GM19455 (cell line): ENCODE measurements at regions not wholly inside any gene's neighbourhood (a gene's known extent, or its start where the extent isn't known, plus 50 kb on each side); places are given as distances from the start of the nearest gene placed in this dataset.
"Not testable (repeated sequence)": the region's sequence is repeated elsewhere in the genome, so short reads cannot be mapped to it uniquely, and the experiment has no call there.

Experiments used
- ATAC-seq: cut with Tn5 transposase; IDR thresholded peaks from one replicate; pipeline ENCODE4 v1.9.1; 2021; ENCODE audit not compliant: unreplicated experiment

DNA sequence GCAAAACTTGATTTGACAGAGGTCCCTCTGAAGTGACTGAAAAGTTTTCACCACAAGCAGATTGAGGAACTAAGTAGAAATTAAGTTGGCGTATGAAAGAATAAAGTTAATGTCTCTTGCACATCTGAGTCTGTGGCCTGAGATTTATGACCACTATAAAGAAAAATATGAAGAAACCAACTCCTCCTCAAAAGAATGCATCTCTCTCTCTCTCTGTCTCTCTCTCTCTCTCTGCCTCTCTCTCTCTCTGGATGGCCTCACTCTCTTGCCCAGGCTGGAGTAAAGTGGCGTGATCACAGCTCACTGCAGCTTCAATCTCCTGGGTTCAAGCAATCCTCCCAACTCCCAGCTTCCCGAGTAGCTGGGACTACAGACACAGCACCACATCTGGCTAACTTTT, 55.2 kb downstream of the RPL22L1 start:
- no peak for ATAC-seq

GRCh38 chr3:170813266-170813665, 56.7 kb downstream of the RPL22L1 start:
- ATAC-seq: no peak

- no peak for ATAC-seq
These were observed 57.9 kb downstream of the RPL22L1 start for GRCh38 chr3:170811928-170812591.

DNA sequence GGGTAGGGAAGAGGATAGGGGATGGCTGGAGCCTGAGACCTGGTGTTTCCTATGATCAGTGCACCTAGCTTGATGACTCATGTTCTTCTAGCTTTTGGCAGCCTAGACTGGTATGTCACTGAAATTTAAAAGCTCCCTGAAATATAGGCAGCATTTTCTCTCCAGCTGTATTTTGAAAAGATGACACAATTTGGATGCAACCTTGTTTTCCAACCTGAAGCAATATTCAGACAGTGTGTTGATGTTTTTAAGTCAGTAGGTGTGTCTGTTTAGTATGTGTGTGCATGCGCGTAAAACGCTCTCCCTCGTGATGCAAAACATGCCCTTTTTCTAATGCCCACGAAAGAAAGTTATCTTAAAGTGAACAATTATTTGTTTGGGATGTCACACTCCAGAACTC, 58.5 kb downstream of the RPL22L1 start:
- ATAC-seq: no peak

DNA sequence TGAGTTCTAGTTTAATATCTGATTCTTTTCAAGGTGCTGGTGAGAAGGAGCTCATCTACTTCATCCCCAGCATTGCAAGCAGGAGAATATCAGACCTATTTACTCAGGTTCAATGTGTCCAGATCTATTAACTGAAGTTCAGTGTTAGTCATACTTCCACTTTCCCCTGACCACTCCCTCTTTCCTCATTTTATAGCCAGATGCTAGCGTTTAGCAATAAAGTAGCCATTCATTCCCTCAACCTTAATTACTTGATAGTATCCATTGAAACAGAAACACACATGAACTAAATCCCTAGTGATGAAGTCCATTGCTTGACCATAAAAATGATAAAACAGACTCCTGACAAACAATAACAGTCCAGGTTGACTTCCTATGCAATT, 60.0 kb downstream of the RPL22L1 start:
- no peak for ATAC-seq

DNA sequence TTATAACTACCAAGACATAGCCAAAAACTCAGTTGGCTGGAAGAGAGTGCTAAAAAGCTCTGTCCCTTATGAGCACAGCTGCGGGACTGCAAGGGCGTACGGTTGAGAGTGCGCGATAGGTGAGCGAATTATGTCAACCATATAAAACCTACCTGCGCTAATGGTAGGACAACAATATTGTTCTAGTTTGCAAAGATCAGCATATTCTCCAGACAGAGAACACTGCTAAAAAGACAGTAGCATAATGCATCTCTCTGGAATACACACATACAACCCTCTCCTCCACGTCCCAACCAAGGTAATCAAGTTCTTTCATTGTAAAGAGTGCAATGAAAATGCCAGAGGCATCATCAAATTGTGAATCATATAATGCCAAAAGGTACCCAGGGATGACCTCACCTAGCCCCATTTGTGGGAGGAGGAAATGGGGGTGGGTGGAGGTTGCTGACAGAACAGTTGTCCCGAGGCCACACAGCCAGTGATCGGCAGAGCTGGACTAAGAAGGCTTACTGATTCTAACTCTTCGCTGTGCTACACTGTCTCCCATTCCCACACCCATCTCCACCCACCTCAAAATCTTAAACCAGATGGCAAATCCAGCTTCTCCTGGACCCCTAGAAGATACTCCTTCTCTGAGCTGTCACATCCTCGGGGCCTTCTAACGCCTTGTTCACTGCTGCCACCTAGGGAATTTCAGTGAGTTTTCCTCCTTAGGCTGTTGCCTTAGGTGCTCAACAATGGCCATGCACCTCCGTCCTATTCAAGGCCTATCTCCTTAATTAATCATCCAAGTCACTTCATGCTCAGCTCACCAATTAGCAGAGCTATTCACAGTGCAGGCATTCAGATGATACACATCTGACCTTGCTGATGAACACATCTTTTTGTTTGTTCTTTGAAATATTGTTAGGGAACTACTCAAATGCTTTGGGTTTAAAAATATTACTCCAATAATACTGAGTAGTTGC, 60.7 kb downstream of the RPL22L1 start:
- no peak for ATAC-seq

GRCh38 chr3:170808041-170808440, 62.0 kb downstream of the RPL22L1 start:
- no peak for ATAC-seq

GRCh38 chr3:170806676-170807075, 63.3 kb downstream of the RPL22L1 start:
- no peak for ATAC-seq

- no peak for ATAC-seq
These were observed 63.9 kb downstream of the RPL22L1 start for GRCh38 chr3:170806141-170806540.

- not testable (repeated sequence) for ATAC-seq
These were observed 64.7 kb downstream of the RPL22L1 start for GRCh38 chr3:170805296-170805695.

DNA sequence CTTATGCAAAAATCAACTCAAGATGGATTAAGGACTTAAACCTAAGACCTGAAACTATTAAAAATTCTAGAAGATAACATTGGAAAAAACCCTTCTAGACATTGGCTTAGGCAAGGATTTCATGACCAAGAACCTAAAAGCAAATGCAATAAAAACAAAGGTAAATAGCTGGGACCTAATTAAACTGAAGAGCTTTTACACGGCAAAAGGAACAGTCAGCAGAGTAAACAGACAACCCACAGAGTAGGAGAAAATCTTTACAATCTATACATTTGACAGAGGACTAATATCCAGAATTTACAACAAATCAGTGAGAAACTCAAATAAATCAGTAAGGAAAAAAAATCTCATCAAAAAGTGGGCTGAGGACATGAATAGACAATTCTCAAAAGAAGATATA, 65.4 kb downstream of the RPL22L1 start:
- ATAC-seq: not testable (repeated sequence)

GRCh38 chr3:170804078-170804477, 65.9 kb downstream of the RPL22L1 start:
- ATAC-seq: no peak

DNA sequence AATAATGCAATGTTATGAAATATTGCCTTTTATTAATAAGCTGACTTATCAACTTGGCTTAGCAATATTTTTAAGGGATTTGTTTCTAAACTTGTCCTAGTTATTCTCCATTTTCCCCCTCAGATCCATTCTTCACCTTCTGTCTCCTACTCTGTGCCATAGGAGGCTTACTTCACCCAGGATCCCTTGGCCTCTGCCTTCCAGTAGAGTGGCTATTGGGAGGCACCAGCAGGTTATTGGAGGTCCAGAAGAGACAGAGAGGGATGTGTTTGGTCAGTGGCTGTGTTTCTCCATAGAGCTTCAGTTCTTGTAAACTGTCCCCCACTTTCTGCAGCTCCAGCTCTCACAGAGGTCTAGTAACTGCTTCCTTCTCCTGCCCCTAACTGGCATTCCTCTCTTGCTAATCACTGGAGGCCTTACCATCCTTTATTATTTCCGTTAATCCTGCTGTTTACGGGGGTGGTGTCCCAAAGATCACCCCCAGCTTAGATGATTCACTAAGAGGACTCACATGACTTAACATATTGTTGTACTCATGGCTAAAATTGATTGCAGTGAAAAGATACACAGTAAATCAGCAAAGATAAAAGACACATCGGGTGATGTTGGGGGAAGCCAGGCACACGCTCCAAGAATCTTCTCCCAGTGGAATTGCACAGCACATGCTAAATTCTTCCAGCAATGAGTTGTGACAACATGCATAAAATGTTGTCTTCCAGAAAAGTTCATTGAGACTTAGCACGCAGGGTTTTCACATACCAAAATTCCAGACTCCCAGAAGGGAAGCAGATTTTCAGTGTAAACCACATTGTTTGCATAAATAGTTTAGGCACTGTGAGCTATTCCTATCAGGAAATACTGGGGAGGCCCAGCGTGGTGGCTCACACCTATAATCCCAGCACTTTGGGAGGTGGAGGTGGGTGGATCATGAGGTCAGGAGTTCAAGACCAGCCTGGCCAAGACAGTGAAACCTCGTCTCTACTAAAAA, 67.5 kb downstream of the RPL22L1 start:
- no peak for ATAC-seq

GRCh38 chr3:170801597-170801996, 68.4 kb downstream of the RPL22L1 start:
- ATAC-seq: no peak

DNA sequence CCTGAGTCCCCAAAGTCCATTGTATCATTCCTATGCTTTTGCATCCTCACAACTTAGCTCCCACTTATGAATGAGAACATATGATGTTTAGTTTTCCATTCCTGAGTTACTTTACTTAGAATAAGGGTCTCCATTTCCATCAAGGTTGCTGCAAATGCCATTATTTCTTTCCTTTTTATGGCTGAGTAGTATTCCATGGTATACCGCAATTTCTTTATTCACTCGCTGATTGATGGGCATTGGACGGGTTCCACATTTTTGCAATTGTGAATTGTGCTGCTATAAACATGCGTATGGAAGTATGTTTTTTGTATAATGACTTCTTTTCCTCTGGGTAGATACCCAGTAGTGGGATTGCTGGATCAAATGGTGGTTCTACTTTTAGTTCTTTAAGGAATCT, 69.7 kb downstream of the RPL22L1 start:
- not testable (repeated sequence) for ATAC-seq

DNA sequence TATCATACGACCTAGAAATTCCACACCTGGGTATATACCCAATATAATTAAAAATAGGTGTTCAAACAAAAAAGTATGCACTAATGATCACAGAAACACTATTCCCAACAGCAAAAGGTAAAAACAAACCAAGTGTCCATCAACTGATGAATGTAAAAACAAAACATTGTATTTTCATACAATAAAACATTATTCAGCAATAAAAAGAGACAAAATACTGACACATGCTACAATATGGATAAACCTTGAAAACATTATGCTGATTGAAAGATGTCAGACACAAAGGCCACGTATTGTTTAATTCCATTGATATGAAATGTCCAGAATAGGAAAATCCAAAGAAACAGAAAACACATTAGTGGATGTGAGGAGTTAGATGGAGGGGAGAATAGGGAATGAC, 71.0 kb downstream of the RPL22L1 start:
- ATAC-seq: no peak

DNA sequence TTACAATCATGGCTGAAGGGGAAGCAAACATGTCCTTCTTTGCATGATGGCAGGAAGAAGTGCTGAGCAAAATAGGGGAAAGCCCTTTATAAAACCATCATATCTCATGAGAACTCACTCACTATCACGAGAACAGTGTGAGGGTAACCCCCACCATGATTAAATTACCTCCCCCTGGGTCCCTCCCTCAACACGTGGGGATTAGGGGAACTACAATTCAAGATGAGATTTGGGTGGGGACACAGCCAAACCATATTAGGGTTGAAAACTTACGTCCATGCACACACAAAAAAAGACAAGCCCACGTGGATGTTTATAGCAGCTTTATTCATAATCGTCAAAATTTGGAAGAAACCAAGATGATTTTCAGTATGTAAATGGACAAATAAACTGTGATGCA, 72.3 kb downstream of the RPL22L1 start:
- no peak for ATAC-seq

GRCh38 chr3:170792471-170792870, 77.5 kb downstream of the RPL22L1 start:
- ATAC-seq: no peak

DNA sequence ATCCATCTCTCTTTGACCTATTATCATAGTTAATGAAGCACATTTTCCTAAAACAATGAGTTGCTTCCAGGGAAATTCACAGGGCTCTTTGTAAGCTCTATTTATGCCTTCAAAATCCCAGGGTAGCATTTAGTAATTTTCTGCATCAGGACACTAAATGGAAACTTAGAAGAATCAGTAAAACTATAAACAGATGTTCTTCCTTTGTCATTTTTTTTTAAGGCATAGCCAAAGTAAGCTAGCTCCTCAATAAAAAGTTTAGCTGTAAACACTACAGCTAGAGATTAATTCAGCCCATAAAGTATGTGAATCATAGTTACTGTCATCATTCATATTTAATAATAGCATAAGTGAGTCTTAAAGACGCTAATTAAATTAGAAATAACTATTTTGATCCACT, 79.3 kb downstream of the RPL22L1 start:
- no peak for ATAC-seq

DNA sequence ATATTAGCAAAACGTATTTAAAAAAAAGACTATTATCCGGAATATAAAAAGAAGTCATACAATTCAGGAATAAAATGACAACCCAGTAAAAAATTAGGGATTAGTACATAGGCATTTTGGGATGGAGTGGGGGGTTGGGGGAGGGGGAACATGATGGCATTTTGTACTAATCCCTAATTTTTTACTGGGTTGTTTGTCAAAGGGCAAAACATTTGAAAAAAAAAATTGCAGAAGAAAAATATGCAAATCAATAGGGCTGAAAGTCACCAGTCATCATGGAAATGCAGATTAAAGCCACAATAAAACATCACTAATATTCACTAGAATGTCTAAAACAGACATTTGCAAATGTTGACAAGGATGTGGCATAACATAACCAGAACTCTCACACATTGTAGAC, 82.5 kb downstream of the RPL22L1 start:
- ATAC-seq: no peak

- ATAC-seq: no peak
These were observed 84.5 kb downstream of the RPL22L1 start for GRCh38 chr3:170785454-170785853.
